Gastrocnemius medialis (tissue), 4 donors: ENCODE measurements at regions not wholly inside any gene's neighbourhood (a gene's known extent, or its start where the extent isn't known, plus 50 kb on each side); places are given as distances from the start of the nearest gene placed in this dataset.

Source experiments
- ATAC-seq, 2 donors: fragments of 150-250 bp; one replicate each; pipeline ENCODE4 v1.9.1; 2016
- DNase-seq, 2 donors: peaks; one replicate each; pipeline ENCODE4 v3.0.0-alpha.2; 2019
- H3K27ac ChIP-seq, 4 donors: fragments of 200-600 bp; sonication (generic); 1 replicate in 1 of 4; 2 replicates in 3 of 4; pipeline ENCODE4 v1.5.1; 2016 to 2018; ENCODE audit warnings: mild to moderate bottlenecking in 2 of 4, moderate library complexity in 1 of 4
- H3K27me3 ChIP-seq, 3 donors: fragments of 200-600 bp; sonication (generic) in 2 of 3; 1 replicate in 1 of 3; 2 replicates in 2 of 3; pipeline versions ENCODE4 v1.5.1 to v1.6.0; 2016 to 2019; ENCODE audit warnings: mild to moderate bottlenecking in 1 of 3, moderate library complexity in 1 of 3
- H3K36me3 ChIP-seq, 2 donors: fragments of 200-600 bp; sonication (generic) in 1 of 2; one replicate each; pipeline ENCODE4 v1.5.1; 2017 to 2018
- H3K4me1 ChIP-seq, 2 donors: fragments of 200-600 bp; sonication (generic) in 1 of 2; one replicate each; pipeline ENCODE4 v1.5.1; 2016 to 2017; ENCODE audit warnings: mild to moderate bottlenecking in 2 of 2
- H3K4me3 ChIP-seq, 4 donors: fragments of 200-600 bp; sonication (generic) in 3 of 4; 1 replicate in 1 of 4; 2 replicates in 3 of 4; pipeline ENCODE4 v1.5.1; 2016 to 2019; ENCODE audit warnings: mild to moderate bottlenecking in 2 of 4
- H3K9me3 ChIP-seq, 3 donors: fragments of 200-600 bp; sonication (generic) in 2 of 3; 1 replicate in 1 of 3; 2 replicates in 2 of 3; pipeline ENCODE4 v1.5.1; 2016 to 2019
- CTCF ChIP-seq, 5 experiments: fragments of 450-650 bp in 3 of 5; fragments of 200-600 bp in 2 of 5; sonication (generic) in 2 of 5; IDR thresholded peaks in 4 of 5; conservative IDR thresholded peaks in 1 of 5; 1 replicate in 4 of 5; 2 replicates in 1 of 5; pipeline ENCODE4 v1.5.1; 2016 to 2019; ENCODE audit warnings: antibody characterized with exemption in 5 of 5, mild to moderate bottlenecking in 3 of 5, moderate library complexity in 3 of 5
- POLR2A ChIP-seq, 2 donors: fragments of 450-650 bp; IDR thresholded peaks; one replicate each; pipeline ENCODE4 v1.6.1; 2017; ENCODE audit warnings: antibody characterized with exemption in 2 of 2, mild to moderate bottlenecking in 2 of 2, moderate library complexity in 2 of 2
- in situ Hi-C, 4 donors: fragments of 200-750 bp; cut with MboI; loops; one replicate each; pipeline versions ENCODE4 v1.15.0 to v1.8.0; 2017; ENCODE audit warnings: low sequenced_read_pairs in 4 of 4
- intact Hi-C: fragments of 100-400 bp; cut with DNase I; formaldehyde crosslinking; loops from one replicate; pipeline ENCODE4 v1.15.1; 2023; ENCODE audit warnings: low total_unique reads

DNA sequence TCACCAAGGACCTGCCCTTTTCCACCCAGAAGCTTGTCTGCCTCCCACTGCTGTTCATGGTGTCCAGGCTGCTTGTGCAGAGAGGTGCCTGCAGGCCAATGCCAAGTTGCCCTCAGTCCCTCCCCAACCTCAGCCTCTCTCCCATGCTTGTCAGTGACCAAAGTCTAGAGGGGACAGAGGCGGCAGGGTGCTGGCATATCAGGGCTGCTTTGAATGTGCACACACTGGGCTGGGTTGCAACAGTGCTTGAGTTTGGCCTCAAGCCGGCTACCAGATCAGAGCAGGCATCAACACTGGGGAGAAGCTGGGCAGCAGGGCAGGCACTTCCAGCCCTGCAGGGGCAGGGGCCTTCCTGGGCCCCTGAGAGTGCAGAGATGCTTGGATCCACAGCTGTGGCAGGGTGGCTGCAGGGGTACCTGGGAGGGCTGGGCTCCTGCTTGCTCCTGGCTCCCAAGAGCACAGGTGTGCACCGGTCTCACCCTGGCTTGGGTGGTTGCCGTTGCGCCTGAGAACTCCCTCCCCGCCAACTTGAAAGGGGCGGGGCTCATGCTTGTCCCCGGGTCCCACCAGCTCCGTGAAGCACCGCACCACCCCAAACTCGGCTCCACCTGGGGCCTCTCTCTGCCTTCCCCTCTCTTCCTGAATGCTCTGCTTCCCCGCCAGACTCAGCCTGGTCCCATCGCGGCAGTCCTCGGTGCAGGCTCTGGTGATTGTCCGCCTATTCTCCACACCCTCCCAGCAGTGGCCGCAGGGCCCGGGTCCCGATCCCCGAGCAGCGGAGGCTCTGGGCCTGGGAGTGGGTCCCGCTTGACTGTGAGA, 1681.9 kb upstream of the ADGRL3 start:
- Histone ChIP-seq H3K27me3 (no peaks in the 10 kb centered on the region), H3K9me3 (no peaks in the 10 kb centered on the region), H3K4me3 (no peak overlapping the region), H3K27ac (no peak overlapping the region), H3K36me3 (no peaks in the 10 kb centered on the region), H3K4me1 (no peaks in the 10 kb centered on the region)
- intact Hi-C loops (no loop called here), in situ Hi-C loops (no loop called here)
- ATAC-seq (no peak), DNase-seq (no peak)
- TF ChIP-seq CTCF (IDR thresholded peaks at IDR 0.05 in 4 of 5, conservative IDR thresholded peaks at IDR 0.05 in 1 of 5) (no peak), POLR2A (IDR thresholded peaks at IDR 0.05) (no peak)

DNA sequence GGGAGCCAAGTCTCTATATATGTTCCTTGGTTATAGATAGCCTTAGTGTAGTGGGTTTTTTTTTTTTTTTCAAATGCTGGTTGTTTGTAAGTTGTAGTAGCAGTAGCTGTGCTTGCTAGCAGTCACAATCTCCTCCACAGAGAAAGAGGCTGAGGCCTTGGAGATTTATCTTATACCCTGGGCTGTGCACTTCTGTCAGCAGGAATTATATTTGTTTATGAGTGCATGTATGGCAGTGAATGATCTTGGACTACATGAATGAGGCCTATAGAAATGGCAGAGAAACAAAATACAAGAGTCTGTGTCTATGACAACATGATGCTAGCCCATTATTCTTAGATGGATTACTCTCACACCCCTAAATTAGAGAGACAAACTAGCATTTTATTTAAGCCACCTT, 1674.2 kb upstream of the ADGRL3 start:
- Histone ChIP-seq H3K9me3 (no peaks in the 10 kb centered on the region), H3K36me3 (no peaks in the 10 kb centered on the region), H3K27me3 (no peaks in the 10 kb centered on the region), H3K27ac (no peak overlapping the region), H3K4me1 (no peaks in the 10 kb centered on the region), H3K4me3 (no peak overlapping the region)
- ATAC-seq (no peak), DNase-seq (no peak)
- intact Hi-C loops (no loop called here), in situ Hi-C loops (no loop called here)
- TF ChIP-seq CTCF (IDR thresholded peaks at IDR 0.05 in 4 of 5, conservative IDR thresholded peaks at IDR 0.05 in 1 of 5): no peak
- no peak for TF ChIP-seq POLR2A (IDR thresholded peaks at IDR 0.05)

- no peak for ATAC-seq
- in situ Hi-C loops: no loop called here
- intact Hi-C loops: no loop called here
These were observed 1664.6 kb upstream of the ADGRL3 start for GRCh38 chr4:59535541-59535940.

DNA sequence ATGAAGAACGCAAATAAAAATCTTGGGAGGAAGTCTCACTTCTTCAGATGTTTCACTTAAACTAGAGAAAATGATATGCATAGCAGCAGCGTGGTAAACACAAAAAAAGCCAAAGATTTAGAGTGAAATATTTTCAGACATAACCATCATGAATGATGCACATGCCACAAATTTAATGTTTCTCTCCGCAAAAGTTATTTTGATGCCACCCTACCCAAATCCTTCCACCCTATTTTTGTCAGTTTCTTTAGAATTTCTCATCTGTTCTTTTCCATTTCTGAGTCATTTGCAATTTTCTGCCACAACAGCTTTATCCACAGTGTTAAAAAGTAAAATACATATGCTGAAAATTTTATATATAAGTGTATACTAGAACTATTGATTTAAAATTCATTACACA, 1663.7 kb upstream of the ADGRL3 start:
- Histone ChIP-seq H3K27ac (no peak overlapping the region), H3K36me3 (no peaks in the 10 kb centered on the region), H3K27me3 (no peaks in the 10 kb centered on the region), H3K4me1 (no peaks in the 10 kb centered on the region), H3K9me3 (no peaks in the 10 kb centered on the region), H3K4me3 (no peak overlapping the region)
- ATAC-seq (no peak), DNase-seq (no peak)
- TF ChIP-seq CTCF (IDR thresholded peaks at IDR 0.05 in 4 of 5, conservative IDR thresholded peaks at IDR 0.05 in 1 of 5) (no peak), POLR2A (IDR thresholded peaks at IDR 0.05) (no peak)
- in situ Hi-C loops (no loop called here), intact Hi-C loops (no loop called here)

More at GRCh38 chr4:59535541-59535940, 1664.6 kb upstream of the ADGRL3 start:
- H3K36me3 ChIP-seq: no peaks in the 10 kb centered on the region
- TF ChIP-seq CTCF (IDR thresholded peaks at IDR 0.05 in 4 of 5, conservative IDR thresholded peaks at IDR 0.05 in 1 of 5): no peak
- no peaks in the 10 kb centered on the region for H3K27me3 ChIP-seq
- H3K4me1 ChIP-seq: no peaks in the 10 kb centered on the region
- H3K4me3 ChIP-seq: no peak overlapping the region
- no peaks in the 10 kb centered on the region for H3K9me3 ChIP-seq
- DNase-seq: no peak
- no peak overlapping the region for H3K27ac ChIP-seq
